ENCODE measurements at regions not wholly inside any gene's neighbourhood (a gene's known extent, or its start where the extent isn't known, plus 50 kb on each side); places are given as distances from the start of the nearest gene placed in this dataset.

GRCh38 chr19:31992750-31993149 is 352.7 kb upstream of the ZNF507 start:
- DNase-seq, result no peak

GRCh38 chr19:31995546-31995945 is 349.9 kb upstream of the ZNF507 start:
- no peak for DNase-seq

GRCh38 chr19:32010071-32010470 is 335.3 kb upstream of the ZNF507 start:
- DNase-seq, result no peak

GRCh38 chr19:32012206-32012605 is 333.2 kb upstream of the ZNF507 start:
- no peak for DNase-seq

GRCh38 chr19:32012886-32013631 is 332.4 kb upstream of the ZNF507 start:
- DNase-seq, result no peak

GRCh38 chr19:32017176-32017953 is 328.0 kb upstream of the ZNF507 start:
- DNase-seq, result no peak

- no peak for DNase-seq
These were observed 327.4 kb upstream of the ZNF507 start for GRCh38 chr19:32018014-32018413.

GRCh38 chr19:32020538-32020937 is 324.9 kb upstream of the ZNF507 start:
- DNase-seq, result no peak

GRCh38 chr19:32022044-32022640 is 323.3 kb upstream of the ZNF507 start:
- no peak for DNase-seq

GRCh38 chr19:32022731-32023563 is 322.5 kb upstream of the ZNF507 start:
- no peak for DNase-seq

GRCh38 chr19:32023564-32023832 is 321.9 kb upstream of the ZNF507 start:
- no peak for DNase-seq

- no peak for DNase-seq
These were observed 316.2 kb upstream of the ZNF507 start for GRCh38 chr19:32029235-32029634.

- no peak for DNase-seq
These were observed 312.8 kb upstream of the ZNF507 start for GRCh38 chr19:32032561-32032960.

- no peak for DNase-seq
These were observed 309.8 kb upstream of the ZNF507 start for GRCh38 chr19:32035626-32036025.

- no peak for DNase-seq
These were observed 307.1 kb upstream of the ZNF507 start for GRCh38 chr19:32038021-32038920.

- no peak for DNase-seq
These were observed 306.4 kb upstream of the ZNF507 start for GRCh38 chr19:32038961-32039360.

- DNase-seq, result no peak
These were observed 306.0 kb upstream of the ZNF507 start for GRCh38 chr19:32039440-32039839.

- no peak for DNase-seq
These were observed 305.2 kb upstream of the ZNF507 start for GRCh38 chr19:32040236-32040635.

GRCh38 chr19:32041681-32042292 is 303.6 kb upstream of the ZNF507 start:
- DNase-seq, result peak; percentile 67

- no peak for DNase-seq
These were observed 297.6 kb upstream of the ZNF507 start for GRCh38 chr19:32047788-32048187.

GRCh38 chr19:32053376-32053775 is 292.0 kb upstream of the ZNF507 start:
- DNase-seq, result no peak
